CD14-positive monocyte (primary cell): ENCODE measurements at regions not wholly inside any gene's neighbourhood (a gene's known extent, or its start where the extent isn't known, plus 50 kb on each side); places are given as distances from the start of the nearest gene placed in this dataset.

ENCODE experiments used
- DNase-seq, 3 donors: peaks; one replicate each; pipeline ENCODE4 v3.0.0-alpha.2; 2011 to 2022
- H2AFZ ChIP-seq: 2 replicates; pipeline ENCODE4 v1.6.0; 2012; ENCODE audit warnings: mild to moderate bottlenecking, low read depth, low read length, inconsistent platforms; ENCODE audit not compliant: insufficient read depth, poor library complexity, severe bottlenecking
- H3K27ac ChIP-seq, 2 donors: 1 replicate in 1 of 2; 2 replicates in 1 of 2; pipeline ENCODE4 v1.5.1; 2012 to 2013; ENCODE audit warnings: low read length in 2 of 2, control low read depth in 1 of 2, inconsistent platforms in 1 of 2, low read depth in 1 of 2, mild to moderate bottlenecking in 1 of 2
- H3K27me3 ChIP-seq, 2 donors: one replicate each; pipeline versions ENCODE4 v1.6.0 to v1.6.1; 2011 to 2013; ENCODE audit warnings: low read length in 2 of 2; ENCODE audit not compliant: control insufficient read depth in 2 of 2, insufficient read depth in 2 of 2
- H3K36me3 ChIP-seq, 2 donors: replicated peaks in 1 of 2; 1 replicate in 1 of 2; 2 replicates in 1 of 2; pipeline versions ENCODE4 v1.5.1 to v1.6.1; 2012 to 2013; ENCODE audit warnings: low read length in 2 of 2, control low read depth in 1 of 2, inconsistent platforms in 1 of 2, mild to moderate bottlenecking in 1 of 2; ENCODE audit not compliant: insufficient read depth in 2 of 2, control insufficient read depth in 1 of 2
- H3K4me1 ChIP-seq, 2 donors: 1 replicate in 1 of 2; 2 replicates in 1 of 2; pipeline versions ENCODE4 v1.5.1 to v1.6.1; 2012 to 2013; ENCODE audit warnings: low read length in 2 of 2, control low read depth in 1 of 2, inconsistent platforms in 1 of 2, mild to moderate bottlenecking in 1 of 2, moderate library complexity in 1 of 2; ENCODE audit not compliant: insufficient read depth in 2 of 2, control insufficient read depth in 1 of 2
- H3K4me2 ChIP-seq: replicated peaks from 2 replicates; pipeline ENCODE3; 2012; ENCODE audit warnings: low read length, moderate library complexity, mild to moderate bottlenecking; ENCODE audit not compliant: poor library complexity, severe bottlenecking; ENCODE audit errors: extremely low read depth
- H3K4me3 ChIP-seq, 3 experiments: fragments of 200-600 bp in 1 of 3; sonication (generic) in 1 of 3; replicated peaks in 1 of 3; 1 replicate in 2 of 3; 2 replicates in 1 of 3; pipeline ENCODE4 v1.5.1; 2011 to 2013; ENCODE audit warnings: low read length in 3 of 3, mild to moderate bottlenecking in 3 of 3, control low read depth in 2 of 3, low read depth in 2 of 3, inconsistent platforms in 1 of 3, moderate library complexity in 1 of 3
- H3K79me2 ChIP-seq: 2 replicates; pipeline ENCODE4 v1.6.0; 2012; ENCODE audit warnings: mild to moderate bottlenecking, control low read depth, inconsistent platforms, low read length, moderate library complexity; ENCODE audit not compliant: insufficient read depth
- H3K9ac ChIP-seq: 2 replicates; pipeline ENCODE4 v1.6.0; 2017; ENCODE audit warnings: low read length, mild to moderate bottlenecking; ENCODE audit not compliant: insufficient read depth, poor library complexity, severe bottlenecking
- H3K9me3 ChIP-seq, 2 donors: replicated peaks in 1 of 2; 1 replicate in 1 of 2; 2 replicates in 1 of 2; pipeline versions ENCODE4 v1.5.1 to v1.6.1; 2012 to 2013; ENCODE audit warnings: low read length in 2 of 2, control low read depth in 1 of 2; ENCODE audit not compliant: control insufficient read depth in 1 of 2, insufficient read depth in 1 of 2
- H4K20me1 ChIP-seq: 2 replicates; pipeline ENCODE4 v1.6.0; 2012; ENCODE audit warnings: mild to moderate bottlenecking, low read length, control low read depth, moderate library complexity; ENCODE audit not compliant: insufficient read depth
- H3K27ac Mint-ChIP-seq, 7 donors: one replicate each; pipeline ENCODE4 v1.8.0; 2020; ENCODE audit warnings: mild to moderate bottlenecking in 7 of 7, mixed read lengths in 7 of 7, moderate library complexity in 6 of 7, inconsistent platforms in 2 of 7
- H3K27me3 Mint-ChIP-seq, 3 donors: one replicate each; pipeline ENCODE4 v1.8.0; 2021 to 2022; ENCODE audit warnings: low read depth in 3 of 3, mild to moderate bottlenecking in 3 of 3, mixed read lengths in 3 of 3, moderate library complexity in 3 of 3, inconsistent platforms in 1 of 3
- H3K36me3 Mint-ChIP-seq, 2 donors: one replicate each; pipeline ENCODE4 v1.8.0; 2020; ENCODE audit warnings: mixed read lengths in 2 of 2, inconsistent platforms in 1 of 2, mild to moderate bottlenecking in 1 of 2
- H3K4me1 Mint-ChIP-seq: one replicate; pipeline ENCODE4 v1.8.0; 2020; ENCODE audit warnings: mild to moderate bottlenecking, mixed read lengths
- H3K4me3 Mint-ChIP-seq, 2 donors: one replicate each; pipeline ENCODE4 v1.8.0; 2020; ENCODE audit warnings: mild to moderate bottlenecking in 2 of 2, mixed read lengths in 2 of 2, moderate library complexity in 1 of 2
- H3K9me3 Mint-ChIP-seq, 7 donors: one replicate each; pipeline ENCODE4 v1.8.0; 2020 to 2022; ENCODE audit warnings: mixed read lengths in 7 of 7, mild to moderate bottlenecking in 6 of 7, moderate library complexity in 6 of 7, inconsistent platforms in 2 of 7
- WGBS: methylation state at CpG from one replicate; pipeline ENCODE4 v1.1.5; 2013; ENCODE audit warnings: missing lambda C conversion rate; ENCODE audit not compliant: insufficient coverage; 5-methylcytosine and 5-hydroxymethylcytosine counted together
- intact Hi-C, 2 donors: fragments of 100-400 bp; cut with micrococcal nuclease; formaldehyde crosslinking; loops; one replicate each; pipeline versions ENCODE4 v1.15.0 to v1.15.1; 2023
- TF ChIP-seq, protein P1 (sequence below): fragments of 200-600 bp; IDR thresholded peaks from one replicate; pipeline ENCODE4 v1.8.0; 2022; ENCODE audit warnings: antibody characterized with exemption, mild to moderate bottlenecking

DNA sequence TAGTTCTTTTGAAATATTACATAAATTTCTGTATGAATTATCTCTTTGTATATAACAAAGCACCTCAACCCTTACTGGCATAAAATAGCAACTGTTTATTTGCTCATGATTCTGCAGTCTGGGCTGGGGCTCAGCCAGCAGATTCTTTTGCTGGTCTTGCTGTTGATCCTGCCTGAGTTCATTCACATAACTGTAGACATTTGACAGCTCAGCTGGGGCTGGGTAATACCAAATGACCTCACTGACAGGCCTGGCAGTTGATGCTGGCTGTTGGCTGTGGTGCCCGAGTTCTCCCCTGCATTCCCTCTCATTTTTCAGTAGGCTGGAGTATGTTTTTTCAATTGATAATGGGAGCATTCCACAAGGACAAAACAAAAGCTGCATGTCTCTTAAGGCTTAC is 449.9 kb upstream of the GOLIM4 start:
- Mint-ChIP-seq H3K36me3 (no peaks in the 10 kb centered on the region), H3K27ac (no peak overlapping the region), H3K4me1 (no peaks in the 10 kb centered on the region), H3K27me3 (no peaks in the 10 kb centered on the region), H3K4me3 (no peak overlapping the region), H3K9me3 (peaks cover 0 to 4% (median 2%) of the 10 kb centered on the region in 7 donors)
- no peaks in the 10 kb centered on the region for H4K20me1 ChIP-seq
- H3K4me1 ChIP-seq, result no peaks in the 10 kb centered on the region
- WGBS, result no CpG with 5 or more reads among the region's 1 CpG
- intact Hi-C loops, result no loop called here
- H3K27me3 ChIP-seq, result no peaks in the 10 kb centered on the region
- no peak overlapping the region for H3K4me3 ChIP-seq
- no peak for DNase-seq
- H3K79me2 ChIP-seq, result no peaks in the 10 kb centered on the region
- no peak overlapping the region for H3K9ac ChIP-seq
- no peak overlapping the region for H3K4me2 ChIP-seq
- no peaks in the 10 kb centered on the region for H3K9me3 ChIP-seq
- no peaks in the 10 kb centered on the region for H3K36me3 ChIP-seq
- no peak overlapping the region for H3K27ac ChIP-seq
- TF ChIP-seq, protein P1, sequence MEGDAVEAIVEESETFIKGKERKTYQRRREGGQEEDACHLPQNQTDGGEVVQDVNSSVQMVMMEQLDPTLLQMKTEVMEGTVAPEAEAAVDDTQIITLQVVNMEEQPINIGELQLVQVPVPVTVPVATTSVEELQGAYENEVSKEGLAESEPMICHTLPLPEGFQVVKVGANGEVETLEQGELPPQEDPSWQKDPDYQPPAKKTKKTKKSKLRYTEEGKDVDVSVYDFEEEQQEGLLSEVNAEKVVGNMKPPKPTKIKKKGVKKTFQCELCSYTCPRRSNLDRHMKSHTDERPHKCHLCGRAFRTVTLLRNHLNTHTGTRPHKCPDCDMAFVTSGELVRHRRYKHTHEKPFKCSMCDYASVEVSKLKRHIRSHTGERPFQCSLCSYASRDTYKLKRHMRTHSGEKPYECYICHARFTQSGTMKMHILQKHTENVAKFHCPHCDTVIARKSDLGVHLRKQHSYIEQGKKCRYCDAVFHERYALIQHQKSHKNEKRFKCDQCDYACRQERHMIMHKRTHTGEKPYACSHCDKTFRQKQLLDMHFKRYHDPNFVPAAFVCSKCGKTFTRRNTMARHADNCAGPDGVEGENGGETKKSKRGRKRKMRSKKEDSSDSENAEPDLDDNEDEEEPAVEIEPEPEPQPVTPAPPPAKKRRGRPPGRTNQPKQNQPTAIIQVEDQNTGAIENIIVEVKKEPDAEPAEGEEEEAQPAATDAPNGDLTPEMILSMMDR, result no peak
- H2AFZ ChIP-seq, result no peak overlapping the region

DNA sequence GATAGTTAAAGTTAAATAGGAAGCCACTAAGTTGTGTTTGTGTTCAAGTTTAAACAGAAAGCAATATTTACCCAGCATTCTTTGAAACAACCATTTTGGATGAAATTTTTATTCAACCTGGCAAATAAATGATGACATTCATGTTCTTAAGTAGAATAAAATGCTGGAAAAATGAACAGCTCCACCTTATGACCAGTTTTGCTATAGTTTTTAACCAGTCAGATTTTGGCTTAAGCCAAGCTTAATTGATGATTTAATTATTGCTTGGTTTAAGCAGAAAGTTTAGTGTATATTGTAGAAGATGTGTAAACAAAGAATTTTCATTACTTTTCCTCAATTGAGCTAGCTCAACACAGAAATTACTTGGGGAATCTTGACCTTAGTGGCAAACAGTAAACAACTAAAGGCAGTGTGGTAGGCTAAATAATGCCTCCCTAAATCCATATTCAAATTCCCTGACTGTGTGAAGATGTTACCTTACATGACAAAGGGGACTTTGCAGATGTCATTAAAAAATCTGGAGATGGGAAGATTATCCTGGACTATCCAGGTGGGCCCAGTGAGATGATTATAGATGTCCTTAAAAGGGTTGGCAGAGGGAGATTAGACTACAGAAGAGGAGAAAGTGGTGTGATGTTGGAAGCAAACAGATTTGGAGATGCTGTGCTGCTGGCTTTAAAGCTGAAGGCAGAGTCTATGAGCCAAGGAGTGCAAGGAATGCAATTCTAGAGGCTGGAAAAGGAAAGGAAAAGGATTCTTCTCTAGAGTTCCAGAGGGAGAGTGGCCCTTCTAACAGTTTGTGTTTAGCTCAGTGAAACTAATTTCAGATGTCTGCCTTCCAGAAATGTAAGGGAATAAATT is 448.6 kb upstream of the GOLIM4 start:
- H3K4me3 ChIP-seq, result no peak overlapping the region
- H3K79me2 ChIP-seq, result no peaks in the 10 kb centered on the region
- H3K27ac Mint-ChIP-seq, result no peak overlapping the region
- no peaks in the 10 kb centered on the region for H4K20me1 ChIP-seq
- H3K36me3 Mint-ChIP-seq, result no peaks in the 10 kb centered on the region
- intact Hi-C loops, result no loop called here
- H3K4me2 ChIP-seq, result no peak overlapping the region
- H3K9me3 ChIP-seq, result no peaks in the 10 kb centered on the region
- H3K4me1 ChIP-seq, result no peaks in the 10 kb centered on the region
- no peaks in the 10 kb centered on the region for H3K27me3 ChIP-seq
- no peak for DNase-seq
- no peaks in the 10 kb centered on the region for H3K4me1 Mint-ChIP-seq
- H2AFZ ChIP-seq, result no peak overlapping the region
- no peak overlapping the region for H3K4me3 Mint-ChIP-seq
- no peak overlapping the region for H3K27ac ChIP-seq
- H3K27me3 Mint-ChIP-seq, result no peaks in the 10 kb centered on the region
- H3K9me3 Mint-ChIP-seq, result peaks cover 0 to 4% (median 0%) of the 10 kb centered on the region in 7 donors
- TF ChIP-seq, protein P1, result no peak
- no peak overlapping the region for H3K9ac ChIP-seq
- H3K36me3 ChIP-seq, result no peaks in the 10 kb centered on the region
